GM21528 (cell line): ENCODE measurements at regions not wholly inside any gene's neighbourhood (a gene's known extent, or its start where the extent isn't known, plus 50 kb on each side); places are given as distances from the start of the nearest gene placed in this dataset.
"Not testable (repeated sequence)": the region's sequence is repeated elsewhere in the genome, so short reads cannot be mapped to it uniquely, and the experiment has no call there.

Source experiments
- ATAC-seq: cut with Tn5 transposase; IDR thresholded peaks from one replicate; pipeline ENCODE4 v1.9.1; 2021; ENCODE audit warnings: mild to moderate bottlenecking, moderate library complexity; ENCODE audit not compliant: unreplicated experiment, low FRiP score

GRCh38 chr6:22150368-22151035 is 146.3 kb downstream of the PRL start:
- no peak for ATAC-seq

- no peak for ATAC-seq
Measured at GRCh38 chr6:22151892-22152291, 144.9 kb downstream of the PRL start.

GRCh38 chr6:22152841-22153240 is 144.0 kb downstream of the PRL start:
- no peak for ATAC-seq

- no peak for ATAC-seq
Measured at GRCh38 chr6:22153384-22154158, 143.3 kb downstream of the PRL start.

- no peak for ATAC-seq
Measured at GRCh38 chr6:22155551-22155950, 141.3 kb downstream of the PRL start.

GRCh38 chr6:22157233-22157632 is 139.6 kb downstream of the PRL start:
- ATAC-seq = no peak

GRCh38 chr6:22164236-22164635 is 132.6 kb downstream of the PRL start:
- ATAC-seq = no peak

- ATAC-seq = not testable (repeated sequence)
Measured at GRCh38 chr6:22171006-22171405, 125.8 kb downstream of the PRL start.

- not testable (repeated sequence) for ATAC-seq
Measured at GRCh38 chr6:22171885-22172284, 125.0 kb downstream of the PRL start.

GRCh38 chr6:22173311-22173710 is 123.5 kb downstream of the PRL start:
- ATAC-seq = no peak

- not testable (repeated sequence) for ATAC-seq
Measured at GRCh38 chr6:22180250-22180649, 116.6 kb downstream of the PRL start.

- no peak for ATAC-seq
Measured at GRCh38 chr6:22184371-22184770, 112.5 kb downstream of the PRL start.

- ATAC-seq = no peak
Measured at GRCh38 chr6:22189946-22190345, 106.9 kb downstream of the PRL start.

- no peak for ATAC-seq
Measured at GRCh38 chr6:22194188-22194921, 102.5 kb downstream of the PRL start.

GRCh38 chr6:22199771-22200170 is 97.1 kb downstream of the PRL start:
- no peak for ATAC-seq

- no peak for ATAC-seq
Measured at GRCh38 chr6:22204153-22204552, 92.7 kb downstream of the PRL start.

- ATAC-seq = no peak
Measured at GRCh38 chr6:22205266-22205665, 91.6 kb downstream of the PRL start.

- ATAC-seq = no peak
Measured at GRCh38 chr6:22206106-22206505, 90.7 kb downstream of the PRL start.

- no peak for ATAC-seq
Measured at GRCh38 chr6:22208026-22208425, 88.8 kb downstream of the PRL start.

- ATAC-seq = no peak
Measured at GRCh38 chr6:22214314-22214713, 82.5 kb downstream of the PRL start.

- not testable (repeated sequence) for ATAC-seq
Measured at GRCh38 chr6:22215474-22215873, 81.4 kb downstream of the PRL start.
